OCI-LY1 (cell line): ENCODE measurements at regions not wholly inside any gene's neighbourhood (a gene's known extent, or its start where the extent isn't known, plus 50 kb on each side); places are given as distances from the start of the nearest gene placed in this dataset.

Experiments
- H2AFZ ChIP-seq: fragments of 200-600 bp; sonication (generic), shearing (Covaris generic); 2 replicates; pipeline ENCODE4 v1.6.0; 2014; ENCODE audit warnings: antibody characterized with exemption, mild to moderate bottlenecking, low read length
- H3F3A ChIP-seq: fragments of 200-600 bp; sonication (generic), shearing (Covaris generic); 2 replicates; pipeline ENCODE4 v1.6.0; 2014; ENCODE audit warnings: mild to moderate bottlenecking, antibody characterized with exemption, low read length, moderate library complexity; ENCODE audit not compliant: insufficient read depth
- H3K27ac ChIP-seq: fragments of 200-600 bp; sonication (generic); 2 replicates; pipeline ENCODE4 v1.5.1; 2014; ENCODE audit warnings: low read length, mixed run types, mild to moderate bottlenecking, low read depth; ENCODE audit not compliant: poor library complexity, severe bottlenecking
- H3K27me3 ChIP-seq: fragments of 200-600 bp; sonication (generic); 2 replicates; pipeline ENCODE4 v1.6.0; 2014; ENCODE audit warnings: antibody characterized with exemption, mild to moderate bottlenecking, low read length, moderate library complexity; ENCODE audit not compliant: insufficient read depth
- H3K36me3 ChIP-seq: fragments of 200-600 bp; sonication (generic); 2 replicates; pipeline ENCODE4 v1.6.1; 2014; ENCODE audit warnings: mild to moderate bottlenecking, antibody characterized with exemption, low read length, moderate library complexity, mixed read lengths; ENCODE audit not compliant: insufficient read depth
- H3K4me1 ChIP-seq: fragments of 200-600 bp; sonication (generic); 2 replicates; pipeline ENCODE4 v1.5.1; 2014; ENCODE audit warnings: mild to moderate bottlenecking, low read length, moderate library complexity; ENCODE audit not compliant: insufficient read depth, severe bottlenecking
- H3K4me2 ChIP-seq: fragments of 200-600 bp; sonication (generic), shearing (Covaris generic); 2 replicates; pipeline ENCODE4 v1.6.1; 2014; ENCODE audit warnings: low read length
- H3K4me3 ChIP-seq: fragments of 200-600 bp; sonication (generic); 2 replicates; pipeline ENCODE4 v1.5.1; 2014; ENCODE audit warnings: low read length, low read depth, mild to moderate bottlenecking, mixed read lengths; ENCODE audit not compliant: poor library complexity, severe bottlenecking
- H3K79me2 ChIP-seq: fragments of 200-600 bp; shearing (Covaris generic); 2 replicates; pipeline ENCODE4 v1.6.1; 2016; ENCODE audit warnings: mixed run types, low read length, mixed read lengths; ENCODE audit not compliant: insufficient read depth
- H3K9ac ChIP-seq: fragments of 200-600 bp; sonication (generic), shearing (Covaris generic); 2 replicates; pipeline ENCODE4 v1.6.1; 2014; ENCODE audit warnings: mild to moderate bottlenecking, low read length, mixed read lengths
- H3K9me2 ChIP-seq: fragments of 200-600 bp; sonication (generic), shearing (Covaris generic); 2 replicates; pipeline ENCODE4 v1.6.1; 2014; ENCODE audit warnings: low read depth, mild to moderate bottlenecking, low read length, mixed read lengths
- H3K9me3 ChIP-seq: fragments of 200-600 bp; shearing (Covaris generic); 2 replicates; pipeline ENCODE4 v1.6.1; 2014; ENCODE audit warnings: low read length, mixed read lengths
- H4K20me1 ChIP-seq: fragments of 200-600 bp; sonication (generic), shearing (Covaris generic); 2 replicates; pipeline ENCODE4 v1.6.0; 2016; ENCODE audit warnings: mild to moderate bottlenecking, low read length; ENCODE audit not compliant: insufficient read depth
- EZH2 ChIP-seq: fragments of 200-600 bp; sonication (generic), shearing (Covaris generic); IDR thresholded peaks from 2 replicates; pipeline ENCODE4 v1.8.0; 2017; ENCODE audit warnings: borderline replicate concordance, mixed run types, mild to moderate bottlenecking, antibody characterized with exemption, low read length, moderate library complexity, mixed read lengths
- TF ChIP-seq, protein P1 (sequence below): fragments of 200-600 bp; sonication (generic), shearing (Covaris generic); IDR thresholded peaks from 2 replicates; pipeline ENCODE4 v1.5.1; 2017; ENCODE audit warnings: mild to moderate bottlenecking, antibody characterized with exemption, low read length, moderate library complexity, mixed read lengths

DNA sequence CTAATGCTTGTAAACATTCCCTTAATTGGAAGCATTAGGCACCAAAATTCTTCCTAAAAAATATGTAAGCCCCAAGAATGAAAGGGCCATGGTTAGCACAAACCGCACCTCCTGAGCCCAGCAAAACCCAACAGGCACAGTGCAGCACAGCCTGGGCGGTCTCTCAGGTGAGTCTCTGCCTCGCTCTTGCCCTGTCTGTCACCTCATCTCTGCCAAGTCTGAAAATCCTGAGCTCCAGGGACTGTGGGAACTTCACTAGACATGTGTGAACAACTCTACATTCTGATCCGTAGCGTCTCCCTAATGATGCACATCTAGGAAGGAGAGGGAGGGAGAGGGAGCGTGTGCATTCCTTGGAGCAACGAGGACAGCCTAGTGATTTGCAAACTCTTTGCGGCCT lies 88.8 kb upstream of the GJB6 start:
- no peaks in the 10 kb centered on the region for H3F3A ChIP-seq
- no peak overlapping the region for H2AFZ ChIP-seq
- no peaks in the 10 kb centered on the region for H3K79me2 ChIP-seq
- no peak overlapping the region for H3K4me3 ChIP-seq
- H3K36me3 ChIP-seq = no peaks in the 10 kb centered on the region
- H3K9ac ChIP-seq = no peak overlapping the region
- H3K9me2 ChIP-seq = no peaks in the 10 kb centered on the region
- no peak overlapping the region for H3K4me2 ChIP-seq
- H4K20me1 ChIP-seq = no peaks in the 10 kb centered on the region
- H3K27ac ChIP-seq = no peak overlapping the region
- no peaks in the 10 kb centered on the region for H3K9me3 ChIP-seq
- no peak for TF ChIP-seq EZH2
- no peaks in the 10 kb centered on the region for H3K27me3 ChIP-seq
- no peaks in the 10 kb centered on the region for H3K4me1 ChIP-seq

DNA sequence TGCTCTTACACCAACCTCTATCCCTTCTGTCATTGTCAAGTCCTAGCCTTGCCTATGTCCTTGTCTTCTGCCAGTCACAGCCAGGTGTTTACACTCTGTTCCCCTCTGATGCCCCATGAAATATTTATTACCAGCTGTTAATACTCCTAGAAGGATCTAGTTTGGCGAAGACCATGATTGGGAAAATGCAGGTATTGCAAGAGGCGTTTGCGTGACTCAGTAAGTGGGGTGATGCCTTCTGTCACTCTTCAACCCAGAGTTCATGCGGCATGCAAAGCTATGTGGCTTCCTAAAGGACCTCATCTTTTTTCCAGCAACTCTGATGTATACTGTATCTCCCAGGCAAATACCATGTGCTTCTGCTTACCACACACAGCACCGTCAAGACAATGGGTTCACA lies 81.8 kb upstream of the GJB6 start:
- Histone ChIP-seq H3K9ac (no peak overlapping the region), H3F3A (no peaks in the 10 kb centered on the region), H3K4me1 (no peaks in the 10 kb centered on the region), H3K9me2 (no peaks in the 10 kb centered on the region), H3K36me3 (no peaks in the 10 kb centered on the region), H2AFZ (no peak overlapping the region), H4K20me1 (no peaks in the 10 kb centered on the region), H3K27ac (no peak overlapping the region), H3K27me3 (no peaks in the 10 kb centered on the region), H3K4me2 (no peak overlapping the region), H3K9me3 (no peaks in the 10 kb centered on the region), H3K4me3 (no peak overlapping the region), H3K79me2 (no peaks in the 10 kb centered on the region)
- no peak for TF ChIP-seq EZH2
- TF ChIP-seq, protein P1, sequence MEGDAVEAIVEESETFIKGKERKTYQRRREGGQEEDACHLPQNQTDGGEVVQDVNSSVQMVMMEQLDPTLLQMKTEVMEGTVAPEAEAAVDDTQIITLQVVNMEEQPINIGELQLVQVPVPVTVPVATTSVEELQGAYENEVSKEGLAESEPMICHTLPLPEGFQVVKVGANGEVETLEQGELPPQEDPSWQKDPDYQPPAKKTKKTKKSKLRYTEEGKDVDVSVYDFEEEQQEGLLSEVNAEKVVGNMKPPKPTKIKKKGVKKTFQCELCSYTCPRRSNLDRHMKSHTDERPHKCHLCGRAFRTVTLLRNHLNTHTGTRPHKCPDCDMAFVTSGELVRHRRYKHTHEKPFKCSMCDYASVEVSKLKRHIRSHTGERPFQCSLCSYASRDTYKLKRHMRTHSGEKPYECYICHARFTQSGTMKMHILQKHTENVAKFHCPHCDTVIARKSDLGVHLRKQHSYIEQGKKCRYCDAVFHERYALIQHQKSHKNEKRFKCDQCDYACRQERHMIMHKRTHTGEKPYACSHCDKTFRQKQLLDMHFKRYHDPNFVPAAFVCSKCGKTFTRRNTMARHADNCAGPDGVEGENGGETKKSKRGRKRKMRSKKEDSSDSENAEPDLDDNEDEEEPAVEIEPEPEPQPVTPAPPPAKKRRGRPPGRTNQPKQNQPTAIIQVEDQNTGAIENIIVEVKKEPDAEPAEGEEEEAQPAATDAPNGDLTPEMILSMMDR = no peak

DNA sequence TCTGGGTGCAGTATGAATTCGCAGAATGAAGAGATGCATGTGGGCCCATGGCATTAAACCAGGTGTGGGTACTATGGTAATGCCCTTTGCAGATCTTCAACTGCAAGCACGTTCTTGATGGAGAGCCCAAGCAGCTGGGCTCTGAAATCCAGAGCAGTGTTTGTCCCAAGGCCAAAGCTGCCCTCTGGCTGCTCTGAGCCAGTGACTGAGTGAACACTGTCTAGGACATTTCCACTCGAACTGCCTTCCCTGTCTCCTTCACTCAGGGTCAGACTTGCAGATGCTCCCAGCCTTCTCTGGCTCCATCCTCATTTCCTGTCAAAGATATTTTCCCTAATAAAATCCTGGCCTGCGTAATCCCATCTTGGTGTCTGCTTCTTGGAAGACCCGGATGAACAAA lies 80.2 kb upstream of the GJB6 start:
- no peaks in the 10 kb centered on the region for H4K20me1 ChIP-seq
- no peak overlapping the region for H3K9ac ChIP-seq
- H3K4me2 ChIP-seq = no peak overlapping the region
- H3K4me1 ChIP-seq = no peaks in the 10 kb centered on the region
- no peak overlapping the region for H2AFZ ChIP-seq
- H3K9me2 ChIP-seq = no peaks in the 10 kb centered on the region
- H3K4me3 ChIP-seq = no peak overlapping the region
- H3K79me2 ChIP-seq = no peaks in the 10 kb centered on the region
- H3K27ac ChIP-seq = no peak overlapping the region
- no peaks in the 10 kb centered on the region for H3K9me3 ChIP-seq
- H3K36me3 ChIP-seq = no peaks in the 10 kb centered on the region
- H3K27me3 ChIP-seq = peaks cover 1% of the 10 kb centered on the region; the same call in 1 of the 2 replicates
- TF ChIP-seq, protein P1 = no peak
- TF ChIP-seq EZH2 = no peak
- H3F3A ChIP-seq = no peaks in the 10 kb centered on the region

DNA sequence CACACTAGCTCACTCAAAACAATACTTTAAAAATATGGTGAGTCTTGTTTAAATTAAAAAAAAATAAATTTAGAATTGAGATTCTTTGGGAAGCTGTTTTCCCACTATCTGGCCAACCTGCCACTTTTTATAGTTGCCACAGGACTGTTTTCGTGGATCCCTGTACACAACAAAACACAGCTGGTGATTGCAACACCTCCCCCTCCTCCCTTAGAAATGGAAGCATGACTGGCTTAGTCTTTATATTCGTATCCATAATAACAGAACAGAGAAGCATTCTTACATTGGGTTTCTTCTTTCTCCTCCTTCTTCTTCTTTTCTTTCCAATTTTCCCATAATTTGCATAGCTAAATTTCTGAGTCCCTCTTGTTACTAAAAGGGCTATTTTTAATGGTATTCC lies 79.5 kb upstream of the GJB6 start:
- H3K79me2 ChIP-seq = no peaks in the 10 kb centered on the region
- H3K9me2 ChIP-seq = no peaks in the 10 kb centered on the region
- H3K27me3 ChIP-seq = peaks cover 3% of the 10 kb centered on the region; the same call in 1 of the 2 replicates
- no peak overlapping the region for H3K4me2 ChIP-seq
- H3F3A ChIP-seq = no peaks in the 10 kb centered on the region
- H3K4me3 ChIP-seq = no peak overlapping the region
- no peak overlapping the region for H2AFZ ChIP-seq
- no peaks in the 10 kb centered on the region for H4K20me1 ChIP-seq
- no peak overlapping the region for H3K27ac ChIP-seq
- no peaks in the 10 kb centered on the region for H3K36me3 ChIP-seq
- H3K9me3 ChIP-seq = no peaks in the 10 kb centered on the region
- TF ChIP-seq, protein P1 = no peak
- no peak for TF ChIP-seq EZH2
- no peaks in the 10 kb centered on the region for H3K4me1 ChIP-seq
- H3K9ac ChIP-seq = no peak overlapping the region
